ENCODE measurements at regions not wholly inside any gene's neighbourhood (a gene's known extent, or its start where the extent isn't known, plus 50 kb on each side); places are given as distances from the start of the nearest gene placed in this dataset.

DNA sequence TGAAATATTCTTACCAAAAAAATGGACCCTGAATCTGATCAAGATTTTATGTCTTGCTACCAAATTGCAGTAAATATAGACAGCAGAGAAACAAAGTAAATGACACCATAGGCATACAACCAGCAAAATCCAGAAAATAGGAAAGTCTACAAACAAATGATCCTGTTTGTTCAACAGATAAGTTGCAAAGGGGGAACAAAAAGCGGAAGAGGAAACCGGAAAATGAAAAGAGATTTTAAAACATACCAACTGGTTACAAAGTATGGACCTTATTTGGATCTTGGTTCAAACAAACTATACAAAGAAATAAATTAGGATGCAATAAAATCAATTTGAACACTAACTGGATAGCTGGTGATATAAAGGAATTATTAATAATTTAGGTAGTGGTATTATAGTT lies 92.0 kb downstream of the TMPRSS5 start:
- H3K36me3 ChIP-seq (ENCODE audit: control insufficient read depth, insufficient read depth, low read length), result no peaks in the 10 kb centered on the region
- no peak overlapping the region for H3K27ac ChIP-seq (ENCODE audit: low read depth, low read length)
- no peaks in the 10 kb centered on the region for H3K9me3 ChIP-seq (ENCODE audit: control insufficient read depth, insufficient read depth, low read length)
- no peak overlapping the region for H3K9ac ChIP-seq (ENCODE audit: low read depth, low read length)
- no peaks in the 10 kb centered on the region for H3K27me3 ChIP-seq (ENCODE audit: control insufficient read depth, insufficient read depth, low read length)
- no peak overlapping the region for H3K4me3 ChIP-seq (ENCODE audit: low read depth, low read length)
- peaks cover 10% of the 10 kb centered on the region; the same call in 1 of the 2 replicates for H3K4me1 ChIP-seq (ENCODE audit: control insufficient read depth, insufficient read depth, low read length)

DNA sequence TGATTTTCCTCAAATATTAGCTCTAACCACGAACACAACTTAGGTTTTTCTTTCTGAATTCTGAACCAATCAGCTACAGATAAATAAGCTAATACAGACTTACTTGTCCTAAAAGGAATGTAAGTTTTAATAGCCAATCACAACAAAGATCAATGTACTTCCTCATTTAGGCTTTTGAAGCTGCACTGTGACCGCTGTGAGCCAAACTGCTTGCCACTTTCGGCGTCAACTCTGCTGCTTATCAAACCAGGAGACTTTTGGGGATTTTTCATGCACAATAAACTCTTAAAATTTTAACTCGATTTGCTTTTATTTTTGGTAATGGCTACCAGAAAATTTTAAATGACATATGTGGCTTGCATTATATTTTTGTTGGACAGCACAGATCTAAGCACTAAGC lies 92.5 kb downstream of the TMPRSS5 start:
- H3K4me3 ChIP-seq (ENCODE audit: low read depth, low read length), result no peak overlapping the region
- no peak overlapping the region for H3K27ac ChIP-seq (ENCODE audit: low read depth, low read length)
- peaks cover 10% of the 10 kb centered on the region; the same call in 1 of the 2 replicates for H3K4me1 ChIP-seq (ENCODE audit: control insufficient read depth, insufficient read depth, low read length)
- no peak overlapping the region for H3K9ac ChIP-seq (ENCODE audit: low read depth, low read length)
- no peaks in the 10 kb centered on the region for H3K9me3 ChIP-seq (ENCODE audit: control insufficient read depth, insufficient read depth, low read length)
- H3K36me3 ChIP-seq (ENCODE audit: control insufficient read depth, insufficient read depth, low read length), result no peaks in the 10 kb centered on the region
- H3K27me3 ChIP-seq (ENCODE audit: control insufficient read depth, insufficient read depth, low read length), result no peaks in the 10 kb centered on the region

DNA sequence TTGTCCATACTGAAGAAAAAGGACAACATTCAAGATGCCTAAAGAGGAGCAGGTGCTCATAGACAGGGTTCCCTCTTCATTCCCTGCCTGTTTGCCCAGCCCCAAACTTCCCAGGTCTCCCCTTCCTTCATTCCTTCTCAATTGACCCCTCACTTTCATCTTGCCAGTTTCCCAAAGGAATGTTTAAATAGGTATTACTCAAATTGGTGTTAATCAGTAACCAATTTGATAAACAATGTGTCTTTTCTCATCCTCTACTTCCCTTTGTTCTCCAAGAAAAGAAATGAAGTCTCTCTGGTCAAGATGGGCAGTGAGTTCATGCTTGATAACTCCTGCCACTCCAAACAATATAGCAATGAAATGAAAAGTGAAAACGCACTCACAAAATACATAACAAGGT lies 101.9 kb downstream of the TMPRSS5 start:
- H3K27me3 ChIP-seq (ENCODE audit: control insufficient read depth, insufficient read depth, low read length), result no peaks in the 10 kb centered on the region
- H3K4me1 ChIP-seq (ENCODE audit: control insufficient read depth, insufficient read depth, low read length), result peaks cover under 1% of the 10 kb centered on the region; the same call in 1 of the 2 replicates
- H3K9me3 ChIP-seq (ENCODE audit: control insufficient read depth, insufficient read depth, low read length), result peaks cover 9% of the 10 kb centered on the region; the same call in 1 of the 2 replicates
- no peak overlapping the region for H3K9ac ChIP-seq (ENCODE audit: low read depth, low read length)
- H3K4me3 ChIP-seq (ENCODE audit: low read depth, low read length), result no peak overlapping the region
- no peaks in the 10 kb centered on the region for H3K36me3 ChIP-seq (ENCODE audit: control insufficient read depth, insufficient read depth, low read length)
- H3K27ac ChIP-seq (ENCODE audit: low read depth, low read length), result no peak overlapping the region

DNA sequence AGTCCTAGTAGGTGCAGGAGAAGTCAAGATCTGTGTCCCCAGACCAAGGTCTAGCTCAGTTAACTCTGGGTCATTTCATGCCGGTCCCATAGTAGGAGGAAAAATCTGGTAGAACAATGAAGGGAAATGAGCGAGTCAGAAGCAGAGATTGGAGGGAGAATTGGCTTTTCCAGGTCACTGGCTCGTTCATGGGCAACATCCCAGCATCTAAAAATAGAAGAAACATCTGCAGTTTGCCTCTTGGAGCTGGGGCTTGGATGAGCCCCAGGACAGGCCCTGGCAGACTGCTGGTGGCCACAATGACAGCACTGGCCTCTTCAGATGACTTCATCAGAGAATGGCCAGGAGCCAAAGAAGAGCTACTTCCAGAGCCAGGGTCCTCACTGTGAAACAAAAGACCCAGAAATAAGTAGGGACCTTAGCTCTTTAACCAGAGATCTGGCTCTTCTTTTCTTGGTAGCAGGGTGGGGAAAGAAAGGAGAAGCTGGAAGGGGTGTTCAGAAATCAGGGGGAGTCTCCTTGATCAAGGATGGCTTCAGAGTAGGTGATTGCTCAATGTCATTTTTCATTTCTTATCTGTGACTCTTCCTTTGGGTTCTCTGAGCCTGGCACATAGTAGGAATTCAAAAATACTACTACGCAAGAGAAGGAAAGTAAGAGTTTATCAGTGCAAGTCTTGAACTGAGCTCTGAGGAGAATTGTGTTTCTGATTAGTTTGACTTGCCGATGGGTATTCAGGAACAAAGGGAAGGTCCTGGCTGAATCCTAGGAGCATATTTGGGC lies 102.6 kb downstream of the TMPRSS5 start:
- Histone ChIP-seq H3K9ac (ENCODE audit: low read depth, low read length) (no peak overlapping the region), H3K27me3 (ENCODE audit: control insufficient read depth, insufficient read depth, low read length) (no peaks in the 10 kb centered on the region), H3K9me3 (ENCODE audit: control insufficient read depth, insufficient read depth, low read length) (peaks cover 9% of the 10 kb centered on the region; the same call in 1 of the 2 replicates)

DNA sequence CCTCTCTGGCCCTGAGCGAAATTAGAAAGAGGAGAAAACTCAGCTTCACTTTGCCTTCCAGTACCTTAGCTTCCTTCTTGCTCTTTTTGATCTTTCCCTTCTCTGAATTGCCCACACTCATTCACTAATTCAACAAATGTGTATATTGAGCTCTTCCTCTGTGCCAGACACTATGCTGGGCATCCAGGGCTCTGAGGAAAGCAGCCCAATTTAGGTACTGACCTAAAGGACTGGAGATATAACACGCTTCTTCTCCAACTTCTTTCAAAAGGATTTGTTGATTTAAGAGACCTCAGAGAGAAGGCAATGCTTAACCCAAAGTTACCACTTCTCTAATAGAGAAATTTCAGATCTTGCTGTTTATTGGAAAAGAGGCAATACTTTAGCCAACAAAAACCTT lies 103.6 kb downstream of the TMPRSS5 start:
- Histone ChIP-seq H3K9ac (ENCODE audit: low read depth, low read length) (no peak overlapping the region), H3K27ac (ENCODE audit: low read depth, low read length) (no peak overlapping the region), H3K27me3 (ENCODE audit: control insufficient read depth, insufficient read depth, low read length) (no peaks in the 10 kb centered on the region), H3K36me3 (ENCODE audit: control insufficient read depth, insufficient read depth, low read length) (no peaks in the 10 kb centered on the region), H3K4me1 (ENCODE audit: control insufficient read depth, insufficient read depth, low read length) (peaks cover 6% of the 10 kb centered on the region; the same call in 1 of the 2 replicates), H3K4me3 (ENCODE audit: low read depth, low read length) (no peak overlapping the region), H3K9me3 (ENCODE audit: control insufficient read depth, insufficient read depth, low read length) (peaks cover 9% of the 10 kb centered on the region; the same call in 1 of the 2 replicates)

More for the DNA sequence above, 102.6 kb downstream of the TMPRSS5 start:
- Histone ChIP-seq H3K4me3 (ENCODE audit: low read depth, low read length) (no peak overlapping the region), H3K27ac (ENCODE audit: low read depth, low read length) (no peak overlapping the region), H3K4me1 (ENCODE audit: control insufficient read depth, insufficient read depth, low read length) (peaks cover 6% of the 10 kb centered on the region; the same call in 1 of the 2 replicates), H3K36me3 (ENCODE audit: control insufficient read depth, insufficient read depth, low read length) (no peaks in the 10 kb centered on the region)

DNA sequence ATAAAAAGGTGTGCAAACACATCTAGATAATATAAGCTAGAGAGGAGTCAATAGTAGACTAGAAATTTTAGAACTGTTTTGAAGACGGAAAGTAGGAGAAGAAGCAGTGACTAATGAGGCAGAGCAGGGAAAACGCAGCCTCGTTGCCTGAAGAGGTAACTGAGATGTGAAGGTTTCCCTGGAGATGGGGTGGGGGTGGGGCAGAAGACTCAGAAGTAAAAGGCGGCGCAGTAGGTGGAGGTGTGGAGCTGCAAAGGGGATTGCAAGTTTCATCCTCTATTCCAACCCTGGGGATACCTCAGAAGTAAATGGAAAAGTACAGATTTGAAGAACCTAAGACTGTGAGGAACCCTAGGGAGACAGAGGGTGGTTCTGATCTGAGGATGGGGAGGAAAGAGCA lies 109.5 kb downstream of the TMPRSS5 start:
- H3K27ac ChIP-seq (ENCODE audit: low read depth, low read length), result no peak overlapping the region
- H3K27me3 ChIP-seq (ENCODE audit: control insufficient read depth, insufficient read depth, low read length), result no peaks in the 10 kb centered on the region
- H3K36me3 ChIP-seq (ENCODE audit: control insufficient read depth, insufficient read depth, low read length), result no peaks in the 10 kb centered on the region

DNA sequence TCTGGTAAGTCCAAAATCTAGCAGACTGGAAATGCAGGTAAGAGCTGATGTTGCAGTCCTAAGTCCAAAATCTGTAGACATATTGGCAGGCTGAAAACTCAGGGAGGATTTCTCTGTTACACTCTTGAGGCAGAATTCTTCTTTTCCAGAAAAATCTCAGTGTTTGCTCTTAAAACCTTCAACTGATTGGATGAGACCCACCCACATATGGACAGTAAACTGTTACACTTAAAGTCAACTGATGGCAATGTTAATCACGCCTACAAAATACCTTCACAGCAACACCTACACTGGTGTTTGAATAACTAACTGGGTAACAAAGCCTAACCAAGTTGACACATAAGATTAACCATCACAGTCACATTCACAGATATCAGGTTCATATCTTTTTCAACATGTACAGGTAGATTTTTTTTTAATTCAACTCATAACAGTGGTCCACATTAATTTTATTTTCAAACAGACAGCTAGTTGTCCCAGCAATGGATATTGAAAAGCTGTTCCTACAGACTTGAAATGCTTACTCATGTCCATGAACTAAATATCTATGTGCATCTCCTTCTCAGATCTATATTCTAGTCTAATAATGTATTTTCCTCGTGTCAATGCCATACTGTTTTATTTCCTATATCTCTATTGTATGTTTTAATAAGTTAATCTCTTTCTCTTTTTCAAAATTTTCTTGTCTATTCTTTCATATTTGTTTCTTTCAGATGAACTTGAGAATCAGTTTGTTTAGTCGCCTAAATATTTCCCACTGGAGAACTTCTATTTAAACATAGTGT lies 110.1 kb downstream of the TMPRSS5 start:
- Histone ChIP-seq H3K27ac (ENCODE audit: low read depth, low read length) (no peak overlapping the region), H3K4me1 (ENCODE audit: control insufficient read depth, insufficient read depth, low read length) (peaks cover 6% of the 10 kb centered on the region; the same call in 1 of the 2 replicates), H3K27me3 (ENCODE audit: control insufficient read depth, insufficient read depth, low read length) (no peaks in the 10 kb centered on the region), H3K9ac (ENCODE audit: low read depth, low read length) (no peak overlapping the region), H3K4me3 (ENCODE audit: low read depth, low read length) (no peak overlapping the region), H3K36me3 (ENCODE audit: control insufficient read depth, insufficient read depth, low read length) (no peaks in the 10 kb centered on the region), H3K9me3 (ENCODE audit: control insufficient read depth, insufficient read depth, low read length) (peaks cover 5% of the 10 kb centered on the region; the same call in 1 of the 2 replicates)

More for the DNA sequence above, 109.5 kb downstream of the TMPRSS5 start:
- Histone ChIP-seq H3K4me3 (ENCODE audit: low read depth, low read length) (no peak overlapping the region), H3K9me3 (ENCODE audit: control insufficient read depth, insufficient read depth, low read length) (peaks cover 5% of the 10 kb centered on the region; the same call in 1 of the 2 replicates), H3K9ac (ENCODE audit: low read depth, low read length) (no peak overlapping the region), H3K4me1 (ENCODE audit: control insufficient read depth, insufficient read depth, low read length) (peaks cover 6% of the 10 kb centered on the region; the same call in 1 of the 2 replicates)

DNA sequence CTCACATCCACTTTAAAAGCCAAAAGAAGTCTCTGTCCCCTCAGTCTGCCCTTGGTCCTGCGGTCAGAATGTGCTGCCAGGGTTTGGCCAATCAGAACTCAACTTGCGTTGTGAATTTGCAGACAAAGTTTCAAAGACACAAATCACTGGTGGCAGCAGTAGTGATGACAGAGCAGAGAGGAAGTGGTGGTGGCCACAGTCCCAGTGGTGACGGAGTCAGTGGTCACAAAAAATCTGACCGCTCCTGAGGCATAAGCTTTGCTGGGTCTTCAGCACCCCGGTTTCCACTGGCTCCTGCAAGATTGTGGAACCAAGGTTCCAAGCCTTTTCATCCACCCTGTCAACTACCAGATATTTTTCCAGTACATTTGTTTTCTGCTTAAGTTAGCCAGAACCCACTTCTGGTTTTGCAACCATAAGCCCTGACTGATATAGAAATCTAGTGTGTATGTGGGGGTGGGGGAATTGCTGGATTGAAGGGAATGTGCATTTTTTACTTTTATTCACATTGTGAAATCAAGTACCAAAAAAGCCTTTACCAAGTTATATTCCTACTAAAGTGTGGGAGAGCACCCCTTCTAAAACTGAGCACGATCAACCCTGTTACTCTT lies 112.3 kb downstream of the TMPRSS5 start:
- no peak overlapping the region for H3K27ac ChIP-seq (ENCODE audit: low read depth, low read length)
- no peaks in the 10 kb centered on the region for H3K36me3 ChIP-seq (ENCODE audit: control insufficient read depth, insufficient read depth, low read length)
- no peak overlapping the region for H3K9ac ChIP-seq (ENCODE audit: low read depth, low read length)
- H3K27me3 ChIP-seq (ENCODE audit: control insufficient read depth, insufficient read depth, low read length), result no peaks in the 10 kb centered on the region
- H3K4me1 ChIP-seq (ENCODE audit: control insufficient read depth, insufficient read depth, low read length), result peaks cover 2% of the 10 kb centered on the region; the same call in 1 of the 2 replicates
- no peak overlapping the region for H3K4me3 ChIP-seq (ENCODE audit: low read depth, low read length)
- H3K9me3 ChIP-seq (ENCODE audit: control insufficient read depth, insufficient read depth, low read length), result peaks cover 5% of the 10 kb centered on the region; the same call in 1 of the 2 replicates

DNA sequence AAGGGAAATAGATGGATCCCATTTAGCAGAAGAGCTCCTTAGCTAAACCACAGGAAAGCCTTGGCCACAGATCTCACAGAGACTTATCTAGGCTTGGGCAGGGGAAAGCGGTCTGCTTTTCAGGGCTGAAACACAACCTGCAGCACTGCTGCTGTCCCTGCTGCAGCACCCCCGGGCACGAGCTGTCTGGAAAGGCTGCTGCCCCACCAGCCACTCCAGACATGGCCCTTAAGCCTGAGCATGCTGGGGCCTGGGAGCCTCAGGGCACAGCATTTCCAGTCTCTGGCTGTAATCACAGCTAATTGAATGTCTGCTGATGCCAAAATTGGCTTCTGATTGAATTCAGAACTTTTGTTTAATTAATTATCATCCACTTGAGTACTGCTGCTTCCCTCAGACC lies 115.0 kb downstream of the TMPRSS5 start:
- Histone ChIP-seq H3K4me1 (ENCODE audit: control insufficient read depth, insufficient read depth, low read length) (no peaks in the 10 kb centered on the region), H3K4me3 (ENCODE audit: low read depth, low read length) (no peak overlapping the region), H3K27ac (ENCODE audit: low read depth, low read length) (no peak overlapping the region), H3K9ac (ENCODE audit: low read depth, low read length) (no peak overlapping the region), H3K27me3 (ENCODE audit: control insufficient read depth, insufficient read depth, low read length) (no peaks in the 10 kb centered on the region), H3K36me3 (ENCODE audit: control insufficient read depth, insufficient read depth, low read length) (no peaks in the 10 kb centered on the region), H3K9me3 (ENCODE audit: control insufficient read depth, insufficient read depth, low read length) (peaks cover 5% of the 10 kb centered on the region; the same call in 1 of the 2 replicates)

DNA sequence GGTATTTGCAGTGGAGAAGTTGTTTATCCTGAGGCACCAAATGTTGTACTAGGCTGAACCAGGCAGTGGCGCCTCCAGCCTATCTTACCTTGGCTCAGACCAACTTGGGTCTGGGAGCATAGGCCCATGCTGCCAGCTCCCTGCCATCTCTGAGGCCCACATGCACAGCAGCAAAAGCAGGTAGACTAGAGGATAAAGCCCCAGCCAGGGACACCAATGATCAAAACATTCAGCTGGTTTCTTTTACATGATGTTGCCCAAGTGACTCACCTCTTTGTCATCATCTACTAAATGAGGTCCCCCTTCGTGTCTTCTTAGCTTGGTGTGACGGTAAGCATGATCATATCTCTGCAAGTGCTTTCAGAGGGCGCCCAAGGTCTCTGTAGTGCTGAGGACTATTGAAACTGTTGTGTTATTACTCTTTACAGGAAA lies 112.1 kb upstream of the DRD2 start:
- Histone ChIP-seq H3K4me3 (ENCODE audit: low read depth, low read length) (no peak overlapping the region), H3K9me3 (ENCODE audit: control insufficient read depth, insufficient read depth, low read length) (no peaks in the 10 kb centered on the region), H3K36me3 (ENCODE audit: control insufficient read depth, insufficient read depth, low read length) (no peaks in the 10 kb centered on the region), H3K9ac (ENCODE audit: low read depth, low read length) (no peak overlapping the region), H3K4me1 (ENCODE audit: control insufficient read depth, insufficient read depth, low read length) (no peaks in the 10 kb centered on the region), H3K27ac (ENCODE audit: low read depth, low read length) (no peak overlapping the region), H3K27me3 (ENCODE audit: control insufficient read depth, insufficient read depth, low read length) (no peaks in the 10 kb centered on the region)
